Subcutaneous abdominal adipose tissue (tissue), 5 donors: ENCODE measurements at regions not wholly inside any gene's neighbourhood (a gene's known extent, or its start where the extent isn't known, plus 50 kb on each side); places are given as distances from the start of the nearest gene placed in this dataset.
"Not testable (repeated sequence)": the region's sequence is repeated elsewhere in the genome, so short reads cannot be mapped to it uniquely, and the experiment has no call there.

Source experiments
- H3K27ac ChIP-seq: one replicate; pipeline ENCODE4 v1.7.0; 2013; ENCODE audit warnings: low read depth, mild to moderate bottlenecking, inconsistent platforms, low read length, moderate library complexity
- H3K27me3 ChIP-seq, 5 donors: one replicate each; pipeline ENCODE4 v1.7.0; 2013; ENCODE audit warnings: low read length in 5 of 5, inconsistent platforms in 1 of 5; ENCODE audit not compliant: control insufficient read depth in 5 of 5, insufficient read depth in 4 of 5
- H3K36me3 ChIP-seq, 5 donors: one replicate each; pipeline ENCODE4 v1.7.0; 2013; ENCODE audit warnings: low read length in 5 of 5; ENCODE audit not compliant: control insufficient read depth in 5 of 5, insufficient read depth in 5 of 5
- H3K4me1 ChIP-seq, 5 donors: one replicate each; pipeline ENCODE4 v1.7.0; 2013; ENCODE audit warnings: low read length in 5 of 5, mild to moderate bottlenecking in 3 of 5, moderate library complexity in 1 of 5; ENCODE audit not compliant: control insufficient read depth in 5 of 5, insufficient read depth in 5 of 5
- H3K4me3 ChIP-seq, 5 donors: one replicate each; pipeline ENCODE4 v1.7.0; 2013; ENCODE audit warnings: low read length in 5 of 5, low read depth in 1 of 5
- H3K9ac ChIP-seq, 5 donors: one replicate each; pipeline ENCODE4 v1.7.0; 2013; ENCODE audit warnings: low read length in 5 of 5, mild to moderate bottlenecking in 4 of 5, moderate library complexity in 3 of 5
- H3K9me3 ChIP-seq, 5 donors: one replicate each; pipeline ENCODE4 v1.7.0; 2013; ENCODE audit warnings: low read length in 5 of 5; ENCODE audit not compliant: control insufficient read depth in 5 of 5
- donor health status: healthy.
- donor health status: healthy.
- donor health status: healthy.
- donor health status: healthy.
- donor health status: healthy.

DNA sequence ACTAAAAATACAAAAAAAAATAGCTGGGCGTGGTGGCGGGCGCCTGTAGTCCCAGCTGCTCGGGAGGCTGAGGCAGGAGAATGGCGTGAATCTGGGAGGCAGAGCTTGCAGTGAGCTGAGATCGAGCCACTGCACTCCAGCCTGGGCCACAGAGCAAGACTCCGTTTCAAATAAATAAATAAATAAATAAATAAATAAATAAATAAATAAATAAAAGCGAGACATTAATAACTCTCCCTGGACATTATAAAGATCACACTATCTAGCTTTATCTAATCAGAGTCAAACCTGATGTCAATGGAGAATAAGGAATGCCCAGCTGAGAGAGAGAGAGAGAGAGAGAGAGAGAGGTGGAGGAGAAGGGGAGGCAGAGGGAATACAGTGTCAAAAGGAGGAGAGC, 476.2 kb downstream of the FBXO15 start:
- H3K9ac ChIP-seq, H3K27ac ChIP-seq, H3K4me1 ChIP-seq, H3K9me3 ChIP-seq, H3K4me3 ChIP-seq, H3K36me3 ChIP-seq, H3K27me3 ChIP-seq: not testable (repeated sequence)

DNA sequence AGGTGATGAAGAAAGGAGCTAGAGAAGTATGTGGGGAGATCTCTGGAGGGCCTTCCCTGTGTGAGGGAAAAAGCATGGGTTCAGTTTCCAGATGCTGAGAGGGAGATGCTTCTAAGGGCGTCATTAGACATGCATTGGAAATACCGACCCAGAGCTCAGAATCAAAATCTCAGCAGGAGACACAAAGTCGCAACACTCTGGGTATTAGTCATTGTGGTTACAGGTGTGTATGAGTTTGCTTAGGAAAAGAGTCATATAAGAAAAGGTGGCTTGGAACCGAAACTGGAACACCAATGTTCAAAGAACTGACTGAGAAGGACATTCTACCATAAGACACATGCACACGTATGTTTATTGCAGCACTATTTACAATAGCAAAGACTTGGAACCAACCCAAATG, 477.1 kb downstream of the FBXO15 start:
- Histone ChIP-seq H3K27ac (no peak overlapping the region), H3K9ac (no peak overlapping the region), H3K4me3 (no peak overlapping the region), H3K4me1 (no peaks in the 10 kb centered on the region), H3K27me3 (no peaks in the 10 kb centered on the region), H3K9me3 (no peaks in the 10 kb centered on the region), H3K36me3 (no peaks in the 10 kb centered on the region)

- H3K4me1 ChIP-seq: no peaks in the 10 kb centered on the region
- H3K9ac ChIP-seq: no peak overlapping the region
- H3K27ac ChIP-seq: no peak overlapping the region
- no peak overlapping the region for H3K4me3 ChIP-seq
- H3K27me3 ChIP-seq: no peaks in the 10 kb centered on the region
- no peaks in the 10 kb centered on the region for H3K36me3 ChIP-seq
- H3K9me3 ChIP-seq: no peaks in the 10 kb centered on the region
These were observed 477.6 kb downstream of the FBXO15 start for GRCh38 chr18:73670039-73670438.

DNA sequence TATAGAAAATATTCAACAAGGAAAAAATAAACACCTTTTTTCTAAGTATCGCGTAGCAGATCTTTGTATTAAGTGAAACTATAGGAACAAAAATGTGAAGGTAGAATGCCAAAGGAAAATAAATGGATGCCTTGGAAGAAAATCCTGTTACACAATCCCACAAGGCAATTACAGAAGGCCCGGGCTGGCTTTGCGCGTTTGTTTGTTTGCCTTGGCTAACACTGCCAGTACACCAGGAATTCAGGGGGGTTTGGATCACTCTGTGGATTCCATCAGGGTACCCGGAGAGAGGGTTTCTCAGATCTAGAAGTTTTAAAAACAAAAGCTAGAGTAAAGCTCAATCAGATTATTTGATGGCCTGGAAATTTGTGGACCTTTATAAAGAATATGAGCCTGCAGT, 478.3 kb downstream of the FBXO15 start:
- Histone ChIP-seq H3K27me3 (no peaks in the 10 kb centered on the region), H3K9ac (no peak overlapping the region), H3K4me1 (no peaks in the 10 kb centered on the region), H3K9me3 (no peaks in the 10 kb centered on the region), H3K36me3 (no peaks in the 10 kb centered on the region), H3K4me3 (no peak overlapping the region), H3K27ac (no peak overlapping the region)

DNA sequence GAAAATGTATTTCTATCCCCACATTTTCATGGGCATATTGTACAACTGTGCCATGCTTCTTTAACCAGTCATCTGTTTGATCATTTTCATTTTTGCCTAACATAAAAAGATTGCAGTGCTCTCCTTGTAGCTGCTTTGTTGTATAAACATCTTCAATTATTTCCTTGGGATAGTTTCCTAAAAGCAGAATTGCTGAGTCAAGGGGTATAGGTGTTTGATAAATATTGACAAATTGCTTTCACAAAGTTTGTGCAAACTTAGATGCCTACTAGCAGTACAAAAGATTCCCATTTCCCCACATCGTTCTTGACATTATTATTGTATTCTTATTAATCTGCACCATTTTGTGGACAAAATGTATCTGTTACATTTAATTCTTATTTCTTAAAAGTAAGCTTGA, 479.6 kb downstream of the FBXO15 start:
- no peak overlapping the region for H3K27ac ChIP-seq
- H3K27me3 ChIP-seq: no peaks in the 10 kb centered on the region
- H3K4me1 ChIP-seq: no peaks in the 10 kb centered on the region
- H3K9me3 ChIP-seq: no peaks in the 10 kb centered on the region
- no peaks in the 10 kb centered on the region for H3K36me3 ChIP-seq
- no peak overlapping the region for H3K9ac ChIP-seq
- H3K4me3 ChIP-seq: no peak overlapping the region

DNA sequence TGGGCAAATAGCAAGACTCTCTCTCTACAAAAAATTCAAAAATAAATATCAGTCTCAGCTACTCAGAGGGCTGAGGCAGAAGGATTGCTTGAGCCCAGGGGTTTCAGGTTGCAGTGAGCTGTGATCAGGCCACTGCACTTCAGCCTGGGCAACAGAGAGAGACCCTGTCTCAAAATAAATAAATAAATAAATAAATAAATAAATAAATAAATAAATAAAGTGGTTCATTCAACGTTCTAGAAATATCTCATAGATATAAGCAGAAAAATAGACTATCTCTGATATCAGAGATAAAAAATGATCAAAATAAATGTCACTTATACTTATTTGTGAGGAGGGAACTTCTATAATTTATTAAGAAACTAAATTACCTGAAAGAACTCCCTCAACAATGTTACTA, 480.9 kb downstream of the FBXO15 start:
- H3K27ac ChIP-seq: no peak overlapping the region
- H3K36me3 ChIP-seq: no peaks in the 10 kb centered on the region
- H3K27me3 ChIP-seq: no peaks in the 10 kb centered on the region
- H3K9me3 ChIP-seq: no peaks in the 10 kb centered on the region
- H3K9ac ChIP-seq: no peak overlapping the region
- H3K4me3 ChIP-seq: no peak overlapping the region
- H3K4me1 ChIP-seq: no peaks in the 10 kb centered on the region

- H3K36me3 ChIP-seq: no peaks in the 10 kb centered on the region
- H3K27ac ChIP-seq: no peak overlapping the region
- no peaks in the 10 kb centered on the region for H3K27me3 ChIP-seq
- H3K9me3 ChIP-seq: no peaks in the 10 kb centered on the region
- H3K4me1 ChIP-seq: no peaks in the 10 kb centered on the region
- H3K4me3 ChIP-seq: no peak overlapping the region
- no peak overlapping the region for H3K9ac ChIP-seq
These were observed 482.7 kb downstream of the FBXO15 start for GRCh38 chr18:73664896-73665295.

GRCh38 chr18:73663581-73663980, 484.1 kb downstream of the FBXO15 start:
- H3K27me3 ChIP-seq: no peaks in the 10 kb centered on the region
- no peaks in the 10 kb centered on the region for H3K4me1 ChIP-seq
- H3K36me3 ChIP-seq: no peaks in the 10 kb centered on the region
- no peak overlapping the region for H3K4me3 ChIP-seq
- H3K9ac ChIP-seq: no peak overlapping the region
- no peak overlapping the region for H3K27ac ChIP-seq
- no peaks in the 10 kb centered on the region for H3K9me3 ChIP-seq

- H3K9ac ChIP-seq: no peak overlapping the region
- no peaks in the 10 kb centered on the region for H3K4me1 ChIP-seq
- H3K4me3 ChIP-seq: no peak overlapping the region
- no peaks in the 10 kb centered on the region for H3K9me3 ChIP-seq
- H3K27ac ChIP-seq: no peak overlapping the region
- no peaks in the 10 kb centered on the region for H3K27me3 ChIP-seq
- H3K36me3 ChIP-seq: no peaks in the 10 kb centered on the region
These were observed 485.2 kb downstream of the FBXO15 start for GRCh38 chr18:73662421-73662820.

- Histone ChIP-seq H3K4me3 (no peak overlapping the region), H3K36me3 (no peaks in the 10 kb centered on the region), H3K9me3 (no peaks in the 10 kb centered on the region), H3K27me3 (no peaks in the 10 kb centered on the region), H3K9ac (no peak overlapping the region), H3K27ac (no peak overlapping the region), H3K4me1 (no peaks in the 10 kb centered on the region)
These were observed 486.4 kb downstream of the FBXO15 start for GRCh38 chr18:73660931-73661856.
